ENCODE measurements at regions not wholly inside any gene's neighbourhood (a gene's known extent, or its start where the extent isn't known, plus 50 kb on each side); places are given as distances from the start of the nearest gene placed in this dataset.

- H3K9me3 Mint-ChIP-seq: peaks cover 0 to 19% (median 5%) of the 10 kb centered on the region in 7 donors
These were observed 55.0 kb upstream of the EPHA3 start for GRCh38 chr3:89052386-89052785.

GRCh38 chr3:89057398-89057797 is 50.0 kb upstream of the EPHA3 start:
- Histone ChIP-seq H3K36me3 (ENCODE audit: control insufficient read depth, insufficient read depth, low read length) (no peaks in the 10 kb centered on the region), H3K9me3 (ENCODE audit: control insufficient read depth in 2 of 2, low read length in 2 of 2) (no peaks in the 10 kb centered on the region), H3K27me3 (ENCODE audit: control insufficient read depth, insufficient read depth, low read length) (no peaks in the 10 kb centered on the region), H3K4me1 (ENCODE audit: control insufficient read depth, insufficient read depth, low read length, poor library complexity, severe bottlenecking) (no peaks in the 10 kb centered on the region), H3K4me3 (ENCODE audit: low read depth, low read length) (no peak overlapping the region), H3K27ac (ENCODE audit: insufficient read depth, low read length, poor library complexity, severe bottlenecking) (no peak overlapping the region)
- peaks cover 0 to 11% (median 3%) of the 10 kb centered on the region in 7 donors for H3K9me3 Mint-ChIP-seq
- no peak overlapping the region for H3K4me3 Mint-ChIP-seq
- H3K36me3 Mint-ChIP-seq: no peaks in the 10 kb centered on the region
- DNase-seq: no peak
- ATAC-seq (ENCODE audit: low read depth in 2 of 2): no peak
- H3K4me1 Mint-ChIP-seq: no peaks in the 10 kb centered on the region
- no peaks in the 10 kb centered on the region for H3K27me3 Mint-ChIP-seq
- H3K27ac Mint-ChIP-seq: no peak overlapping the region

More at GRCh38 chr3:89052386-89052785, 55.0 kb upstream of the EPHA3 start:
- H3K4me1 ChIP-seq (ENCODE audit: control insufficient read depth, insufficient read depth, low read length, poor library complexity, severe bottlenecking): no peaks in the 10 kb centered on the region
- H3K36me3 ChIP-seq (ENCODE audit: control insufficient read depth, insufficient read depth, low read length): no peaks in the 10 kb centered on the region
- Mint-ChIP-seq H3K4me3 (peak overlapping the region in 1 of 4 donors; percentile 51), H3K27ac (no peak overlapping the region), H3K27me3 (no peaks in the 10 kb centered on the region), H3K36me3 (no peaks in the 10 kb centered on the region), H3K4me1 (no peaks in the 10 kb centered on the region)
- H3K9me3 ChIP-seq (ENCODE audit: control insufficient read depth in 2 of 2, low read length in 2 of 2): no peaks in the 10 kb centered on the region
- no peak for ATAC-seq (ENCODE audit: low read depth in 2 of 2)
- H3K27ac ChIP-seq (ENCODE audit: insufficient read depth, low read length, poor library complexity, severe bottlenecking): no peak overlapping the region
- no peak for DNase-seq
- H3K27me3 ChIP-seq (ENCODE audit: control insufficient read depth, insufficient read depth, low read length): no peaks in the 10 kb centered on the region
- no peak overlapping the region for H3K4me3 ChIP-seq (ENCODE audit: low read depth, low read length)
